Rectal smooth muscle tissue (tissue), 1 donor: ENCODE measurements at regions not wholly inside any gene's neighbourhood (a gene's known extent, or its start where the extent isn't known, plus 50 kb on each side); places are given as distances from the start of the nearest gene placed in this dataset.
"Not testable (repeated sequence)": the region's sequence is repeated elsewhere in the genome, so short reads cannot be mapped to it uniquely, and the experiment has no call there.

Source experiments
- H3K27ac ChIP-seq: one replicate; pipeline ENCODE4 v1.7.0; 2013; ENCODE audit warnings: low read depth, low read length, inconsistent platforms
- H3K27me3 ChIP-seq: one replicate; pipeline ENCODE4 v1.7.0; 2013; ENCODE audit warnings: low read length; ENCODE audit not compliant: control insufficient read depth, insufficient read depth
- H3K36me3 ChIP-seq: one replicate; pipeline ENCODE4 v1.7.0; 2013; ENCODE audit warnings: low read length; ENCODE audit not compliant: control insufficient read depth, insufficient read depth
- H3K4me1 ChIP-seq: one replicate; pipeline ENCODE4 v1.7.0; 2013; ENCODE audit warnings: low read length; ENCODE audit not compliant: control insufficient read depth, insufficient read depth
- H3K4me3 ChIP-seq: one replicate; pipeline ENCODE4 v1.7.0; 2013; ENCODE audit warnings: low read length
- H3K9ac ChIP-seq: one replicate; pipeline ENCODE4 v1.7.0; 2013; ENCODE audit warnings: low read length

GRCh38 chr14:106166232-106166631 lies 639.8 kb downstream of the TMEM121 start:
- no peak overlapping the region for H3K27ac ChIP-seq
- no peaks in the 10 kb centered on the region for H3K36me3 ChIP-seq
- no peaks in the 10 kb centered on the region for H3K4me1 ChIP-seq
- H3K27me3 ChIP-seq, result no peaks in the 10 kb centered on the region
- no peak overlapping the region for H3K4me3 ChIP-seq
- no peak overlapping the region for H3K9ac ChIP-seq

DNA sequence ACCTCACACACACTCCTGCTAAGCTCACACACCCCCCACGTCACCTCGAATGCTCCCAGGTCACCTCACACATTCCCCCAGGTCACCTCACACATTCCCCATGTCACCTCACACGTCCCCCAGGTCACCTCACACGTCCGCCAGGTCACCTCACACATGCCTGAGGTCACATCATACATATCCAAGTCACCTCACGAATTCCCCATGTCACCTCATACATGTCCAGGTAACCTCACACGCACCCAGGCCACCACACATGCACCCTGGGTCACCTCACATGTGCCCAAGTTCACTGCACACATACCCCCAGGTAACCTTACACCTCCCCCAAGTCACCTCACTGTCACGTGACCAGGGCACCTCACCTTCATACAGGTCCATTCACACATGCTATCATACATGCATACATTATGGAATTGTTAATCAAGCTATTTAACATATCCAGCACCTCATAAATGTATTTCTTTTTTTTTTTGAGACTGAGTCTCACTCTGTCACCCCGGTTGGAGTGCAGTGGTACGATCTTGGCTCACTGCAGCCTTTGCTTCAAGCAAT lies 640.3 kb downstream of the TMEM121 start:
- Histone ChIP-seq H3K27me3 (no peaks in the 10 kb centered on the region), H3K9ac (no peak overlapping the region), H3K4me3 (no peak overlapping the region), H3K36me3 (no peaks in the 10 kb centered on the region), H3K4me1 (no peaks in the 10 kb centered on the region), H3K27ac (no peak overlapping the region)

DNA sequence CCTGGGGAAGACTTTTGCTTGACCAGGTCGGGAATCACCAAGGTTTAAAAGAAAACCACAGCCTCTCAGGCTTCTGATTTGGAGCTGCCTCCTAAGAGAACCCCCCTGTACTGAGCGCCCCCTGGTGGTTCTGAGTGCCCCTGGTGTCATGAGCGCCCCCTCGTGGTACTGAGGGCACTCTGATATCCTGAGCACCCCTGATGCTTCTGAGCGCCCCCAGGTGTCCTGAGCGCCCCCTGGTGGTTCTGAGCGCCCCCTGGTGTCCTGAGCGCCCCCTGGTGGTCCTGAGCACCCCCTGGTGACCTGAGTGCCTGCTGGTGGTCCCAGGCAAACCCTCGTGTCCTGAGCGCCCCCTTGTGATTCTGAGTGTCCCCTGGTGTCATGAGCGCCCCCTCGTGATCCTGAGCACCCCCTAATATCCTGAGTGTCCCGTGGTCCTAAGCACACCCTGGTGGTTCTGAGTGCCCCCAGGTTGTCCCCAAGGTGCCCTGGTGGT lies 643.8 kb downstream of the TMEM121 start:
- H3K4me3 ChIP-seq, H3K27me3 ChIP-seq, H3K9ac ChIP-seq, H3K36me3 ChIP-seq, H3K27ac ChIP-seq, H3K4me1 ChIP-seq: not testable (repeated sequence)

DNA sequence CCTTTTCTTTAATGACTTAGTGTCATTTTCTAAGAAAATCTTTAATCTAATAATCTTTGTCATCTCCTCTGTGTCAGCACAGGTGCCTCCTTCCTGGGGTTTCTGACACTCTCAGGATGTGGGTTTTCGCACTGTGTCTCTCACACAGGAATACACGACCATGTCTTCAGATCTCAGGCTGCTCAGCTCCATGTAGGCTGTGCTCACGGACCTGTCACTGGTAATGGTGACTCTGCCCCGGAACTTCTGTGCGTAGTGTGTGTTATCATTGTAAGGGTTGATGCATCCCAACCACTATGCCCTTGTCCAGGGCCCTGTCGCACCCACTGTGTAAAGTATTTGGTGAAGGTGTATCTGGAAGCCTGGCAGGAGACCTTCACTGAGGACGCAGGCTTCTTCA lies 647.8 kb downstream of the TMEM121 start:
- H3K9ac ChIP-seq, result no peak overlapping the region
- no peaks in the 10 kb centered on the region for H3K4me1 ChIP-seq
- H3K27ac ChIP-seq, result no peak overlapping the region
- H3K4me3 ChIP-seq, result no peak overlapping the region
- H3K36me3 ChIP-seq, result no peaks in the 10 kb centered on the region
- H3K27me3 ChIP-seq, result no peaks in the 10 kb centered on the region

DNA sequence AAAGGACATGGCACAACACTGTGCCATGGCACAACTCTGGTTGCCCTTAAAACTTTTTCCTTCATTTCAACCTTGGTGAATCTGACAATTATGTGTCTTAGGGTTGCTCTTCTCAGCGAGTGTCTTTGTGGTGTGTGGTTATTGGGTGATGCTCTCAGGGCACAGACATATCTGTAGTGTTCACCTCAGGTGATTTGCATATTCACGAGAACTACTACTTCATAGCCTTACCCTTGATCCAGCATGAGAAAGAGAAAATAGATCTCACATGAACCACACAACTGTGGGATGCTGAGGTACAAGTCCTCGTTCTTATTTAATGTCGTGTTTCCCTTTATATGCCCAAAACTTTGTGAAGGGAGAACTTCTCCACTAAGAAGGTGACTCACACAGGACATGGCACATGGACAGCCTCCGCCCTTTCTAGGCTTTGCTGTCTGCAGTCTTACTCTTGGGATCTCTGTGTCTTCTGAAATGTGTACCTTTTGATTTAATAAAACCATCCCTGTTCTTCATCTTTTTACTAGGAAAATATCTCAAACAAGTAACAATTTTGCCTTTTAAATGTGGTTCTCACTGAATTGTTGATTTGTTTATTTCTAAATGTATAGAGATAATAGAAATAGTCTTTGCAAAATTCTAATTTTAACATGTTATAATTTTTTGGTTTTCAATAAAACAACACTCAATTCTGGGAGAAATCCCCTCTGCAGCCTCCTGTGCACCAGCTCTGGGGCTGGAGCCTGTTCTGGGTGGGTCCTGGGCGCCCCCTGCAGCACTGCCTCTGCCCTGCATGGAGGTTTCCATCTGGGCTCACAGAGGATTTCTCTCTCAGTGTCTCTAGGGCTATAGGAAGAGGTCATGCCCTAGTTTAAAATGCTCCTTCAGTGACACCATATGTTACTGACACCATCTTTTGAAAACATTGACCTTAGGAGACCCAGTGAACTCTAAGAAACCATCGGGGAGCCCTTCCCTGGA lies 651.2 kb downstream of the TMEM121 start:
- H3K9ac ChIP-seq, H3K36me3 ChIP-seq, H3K27me3 ChIP-seq, H3K4me1 ChIP-seq, H3K27ac ChIP-seq, H3K4me3 ChIP-seq: not testable (repeated sequence)

DNA sequence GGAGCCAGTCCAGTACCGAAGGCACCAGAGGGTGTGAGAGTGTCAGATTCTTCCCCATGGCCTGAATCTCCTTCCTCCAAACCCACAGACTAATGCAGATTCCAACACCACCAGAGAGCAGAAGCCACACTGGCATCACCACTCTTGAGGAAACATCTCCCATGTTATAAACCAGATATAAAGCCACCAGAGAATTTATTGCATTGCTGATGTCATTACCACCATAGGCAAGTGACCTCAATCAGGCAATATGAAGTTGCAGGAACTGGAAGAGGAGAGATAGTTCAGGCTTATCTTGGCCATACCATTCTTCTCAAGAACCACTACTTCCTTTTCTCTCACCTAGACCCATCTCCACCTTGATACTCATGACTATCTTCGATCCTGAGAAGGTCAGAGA lies 653.4 kb downstream of the TMEM121 start:
- Histone ChIP-seq H3K4me3 (no peak overlapping the region), H3K36me3 (no peaks in the 10 kb centered on the region), H3K27me3 (no peaks in the 10 kb centered on the region), H3K4me1 (no peaks in the 10 kb centered on the region), H3K9ac (no peak overlapping the region), H3K27ac (no peak overlapping the region)

DNA sequence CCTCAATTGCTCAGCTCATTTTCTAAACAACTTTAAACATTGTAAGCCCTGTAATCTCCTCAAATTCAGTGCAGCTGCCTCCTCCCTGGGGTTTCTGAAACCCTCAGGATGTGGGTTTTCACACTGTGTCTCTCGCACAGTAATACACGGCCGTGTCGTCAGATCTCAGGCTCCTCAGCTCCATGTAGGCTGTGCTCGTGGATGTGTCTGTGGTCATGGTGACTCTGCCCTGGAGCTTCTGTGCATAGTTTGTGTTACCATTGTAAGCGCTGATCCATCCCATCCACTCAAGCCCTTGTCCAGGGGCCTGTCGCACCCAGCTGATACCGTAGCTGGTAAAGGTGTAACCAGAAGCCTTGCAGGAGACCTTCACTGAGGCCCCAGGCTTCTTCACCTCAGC lies 658.4 kb downstream of the TMEM121 start:
- not testable (repeated sequence) for H3K4me1 ChIP-seq, H3K4me3 ChIP-seq

GRCh38 chr14:106185174-106185836 lies 658.9 kb downstream of the TMEM121 start:
- not testable (repeated sequence) for H3K9ac ChIP-seq, H3K4me3 ChIP-seq, H3K36me3 ChIP-seq, H3K27me3 ChIP-seq, H3K27ac ChIP-seq, H3K4me1 ChIP-seq

More for the DNA sequence above, 658.4 kb downstream of the TMEM121 start:
- not testable (repeated sequence) for H3K36me3 ChIP-seq, H3K27ac ChIP-seq, H3K27me3 ChIP-seq, H3K9ac ChIP-seq

GRCh38 chr14:106185837-106186233 lies 659.5 kb downstream of the TMEM121 start:
- Histone ChIP-seq H3K4me3 (no peak overlapping the region), H3K36me3 (no peaks in the 10 kb centered on the region), H3K27me3 (no peaks in the 10 kb centered on the region), H3K9ac (no peak overlapping the region), H3K27ac (no peak overlapping the region), H3K4me1 (no peaks in the 10 kb centered on the region)

- Histone ChIP-seq H3K27ac (no peak overlapping the region), H3K4me1 (no peaks in the 10 kb centered on the region), H3K4me3 (no peak overlapping the region), H3K9ac (no peak overlapping the region), H3K36me3 (no peaks in the 10 kb centered on the region), H3K27me3 (no peaks in the 10 kb centered on the region)
Measured at GRCh38 chr14:106187216-106187615, 660.8 kb downstream of the TMEM121 start.

GRCh38 chr14:106192701-106193100 lies 666.3 kb downstream of the TMEM121 start:
- not testable (repeated sequence) for H3K4me1 ChIP-seq, H3K9ac ChIP-seq, H3K27me3 ChIP-seq, H3K27ac ChIP-seq, H3K36me3 ChIP-seq, H3K4me3 ChIP-seq

DNA sequence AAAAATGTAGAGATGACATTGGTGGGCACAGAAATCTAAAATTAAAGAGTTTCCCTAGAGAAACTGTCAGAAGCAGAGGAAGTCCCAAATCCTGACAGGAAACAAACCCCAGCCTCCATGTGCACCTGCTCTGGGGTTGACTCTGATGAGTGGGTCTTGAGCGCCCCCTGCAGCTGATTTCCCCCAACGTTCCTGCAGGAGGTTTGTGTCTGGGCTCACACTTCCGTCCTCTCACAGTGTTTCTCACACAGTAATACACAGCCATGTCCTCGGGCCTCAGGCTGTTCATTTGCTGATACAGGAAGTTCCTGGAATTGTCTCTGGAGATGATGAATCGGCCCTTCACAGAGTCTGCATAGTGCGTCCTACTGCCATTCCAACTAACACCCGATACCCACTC lies 670.1 kb downstream of the TMEM121 start:
- not testable (repeated sequence) for H3K27ac ChIP-seq, H3K27me3 ChIP-seq, H3K4me3 ChIP-seq, H3K9ac ChIP-seq, H3K4me1 ChIP-seq, H3K36me3 ChIP-seq
